Neural cell (in vitro differentiated cells): ENCODE measurements at regions not wholly inside any gene's neighbourhood (a gene's known extent, or its start where the extent isn't known, plus 50 kb on each side); places are given as distances from the start of the nearest gene placed in this dataset.
"Not testable (repeated sequence)": the region's sequence is repeated elsewhere in the genome, so short reads cannot be mapped to it uniquely, and the experiment has no call there.

Source experiments
- H2AFZ ChIP-seq: fragments of 200-600, 300-800 bp; sonication (generic), shearing (Covaris generic); 2 replicates; pipeline ENCODE4 v1.6.0; 2014; ENCODE audit warnings: low read depth, mild to moderate bottlenecking, antibody characterized with exemption, low read length, moderate library complexity
- H3F3A ChIP-seq: fragments of 200-600 bp; shearing (Covaris generic); 2 replicates; pipeline ENCODE4 v1.6.1; 2016; ENCODE audit warnings: mild to moderate bottlenecking, moderate library complexity, mixed read lengths, antibody characterized with exemption, low read length; ENCODE audit not compliant: insufficient read depth, poor library complexity, severe bottlenecking
- H3K27ac ChIP-seq: fragments of 200-600, 300-800 bp; sonication (generic), shearing (Covaris generic); 2 replicates; pipeline ENCODE4 v1.5.1; 2014; ENCODE audit warnings: mild to moderate bottlenecking, low read length, moderate library complexity
- H3K27me3 ChIP-seq: fragments of 300-800, 200-600 bp; sonication (generic), shearing (Covaris generic); 2 replicates; pipeline ENCODE4 v1.6.0; 2014; ENCODE audit warnings: mild to moderate bottlenecking, low read depth, low read length, moderate library complexity; ENCODE audit not compliant: insufficient read depth
- H3K36me3 ChIP-seq: fragments of 300-800, 200-600 bp; sonication (generic), shearing (Covaris generic); 2 replicates; pipeline ENCODE4 v1.5.1; 2014; ENCODE audit warnings: mild to moderate bottlenecking, antibody characterized with exemption, low read length, moderate library complexity; ENCODE audit not compliant: insufficient read depth
- H3K4me2 ChIP-seq: fragments of 300-800, 200-600 bp; sonication (generic), shearing (Covaris generic); 2 replicates; pipeline ENCODE4 v1.6.0; 2014; ENCODE audit warnings: mild to moderate bottlenecking, low read length
- H3K4me3 ChIP-seq: fragments of 300-800, 200-600 bp; sonication (generic), shearing (Covaris generic); 2 replicates; pipeline ENCODE4 v1.5.1; 2014; ENCODE audit warnings: mild to moderate bottlenecking, low read length, moderate library complexity
- H3K79me2 ChIP-seq: fragments of 200-600 bp; shearing (Covaris generic); replicated peaks from 2 replicates; pipeline ENCODE4 v1.6.0; 2014; ENCODE audit warnings: mild to moderate bottlenecking, low read length, moderate library complexity; ENCODE audit not compliant: insufficient read depth
- H3K9ac ChIP-seq: fragments of 300-800, 200-600 bp; sonication (generic), shearing (Covaris generic); 2 replicates; pipeline ENCODE4 v1.6.1; 2016; ENCODE audit warnings: mild to moderate bottlenecking, low read length, mixed read lengths
- H3K9me2 ChIP-seq: fragments of 200-600 bp; shearing (Covaris generic); 2 replicates; pipeline ENCODE4 v1.6.1; 2016; ENCODE audit warnings: mild to moderate bottlenecking, low read length, mixed read lengths; ENCODE audit not compliant: insufficient read depth
- H3K9me3 ChIP-seq: fragments of 200-600, 300-800 bp; sonication (generic), shearing (Covaris generic); 2 replicates; pipeline ENCODE4 v1.6.1; 2016; ENCODE audit warnings: mild to moderate bottlenecking, mixed run types, low read length, moderate library complexity, mixed read lengths
- H4K20me1 ChIP-seq: fragments of 200-600 bp; shearing (Covaris generic); 2 replicates; pipeline ENCODE4 v1.6.1; 2016; ENCODE audit warnings: mild to moderate bottlenecking, mixed run types; ENCODE audit not compliant: insufficient read depth
- CTCF ChIP-seq: fragments of 450-650 bp; IDR thresholded peaks from 2 replicates; pipeline ENCODE4 v1.5.1; 2014; ENCODE audit warnings: antibody characterized with exemption, mild to moderate bottlenecking, moderate library complexity; ENCODE audit not compliant: poor library complexity, severe bottlenecking
- EP300 ChIP-seq: fragments of 450-650 bp; conservative IDR thresholded peaks from 2 replicates; pipeline ENCODE4 v1.6.1; 2014; ENCODE audit warnings: antibody characterized with exemption, mild to moderate bottlenecking, moderate library complexity; ENCODE audit not compliant: poor library complexity, severe bottlenecking
- EZH2 ChIP-seq: fragments of 200-600, 300-800 bp; shearing (Covaris generic), sonication (generic); IDR thresholded peaks from 2 replicates; pipeline ENCODE4 v1.6.1; 2014; ENCODE audit warnings: antibody characterized with exemption, low read length, borderline replicate concordance, mild to moderate bottlenecking; ENCODE audit not compliant: insufficient read depth, poor library complexity, severe bottlenecking
- MXI1 ChIP-seq: fragments of 450-650 bp; conservative IDR thresholded peaks from 2 replicates; pipeline ENCODE4 v1.6.1; 2014; ENCODE audit warnings: antibody characterized with exemption, mild to moderate bottlenecking; ENCODE audit not compliant: poor library complexity, severe bottlenecking
- RAD21 ChIP-seq: fragments of 450-650 bp; conservative IDR thresholded peaks from 2 replicates; pipeline ENCODE4 v1.6.1; 2014; ENCODE audit warnings: antibody characterized with exemption, mild to moderate bottlenecking, moderate library complexity
- SMC3 ChIP-seq: fragments of 450-650 bp; conservative IDR thresholded peaks from 2 replicates; pipeline ENCODE4 v1.6.1; 2014; ENCODE audit warnings: antibody characterized with exemption, mild to moderate bottlenecking, moderate library complexity; ENCODE audit not compliant: poor library complexity
- TAF1 ChIP-seq: IDR thresholded peaks from 2 replicates; pipeline ENCODE4 v1.6.1; 2012; ENCODE audit warnings: low read depth
- TF ChIP-seq, protein P1 (sequence below): IDR thresholded peaks from 2 replicates; pipeline ENCODE4 v1.6.1; 2012; ENCODE audit warnings: borderline replicate concordance

- not testable (repeated sequence) for H3K9ac ChIP-seq, H3K36me3 ChIP-seq, H3K4me2 ChIP-seq, H3F3A ChIP-seq, H3K9me3 ChIP-seq, H3K27me3 ChIP-seq, H2AFZ ChIP-seq, H3K9me2 ChIP-seq, H3K27ac ChIP-seq, H3K79me2 ChIP-seq, H4K20me1 ChIP-seq, H3K4me3 ChIP-seq
Measured at GRCh38 chr18:55892862-55893813, 305.1 kb upstream of the TCF4 start.

GRCh38 chr18:55886886-55887285, 298.9 kb upstream of the TCF4 start:
- TF ChIP-seq EZH2 (no peak), EP300 (no peak), MXI1 (no peak), CTCF (no peak), TAF1 (no peak), SMC3 (no peak)
- no peak overlapping the region for H3K9ac ChIP-seq
- H3K79me2 ChIP-seq = no peaks in the 10 kb centered on the region
- H3K36me3 ChIP-seq = no peaks in the 10 kb centered on the region
- no peaks in the 10 kb centered on the region for H3K9me3 ChIP-seq
- no peaks in the 10 kb centered on the region for H3F3A ChIP-seq
- H3K27me3 ChIP-seq = no peaks in the 10 kb centered on the region
- no peak overlapping the region for H3K4me3 ChIP-seq
- no peak overlapping the region for H3K27ac ChIP-seq
- no peak overlapping the region for H3K4me2 ChIP-seq
- no peak overlapping the region for H2AFZ ChIP-seq
- no peaks in the 10 kb centered on the region for H4K20me1 ChIP-seq
- no peaks in the 10 kb centered on the region for H3K9me2 ChIP-seq

DNA sequence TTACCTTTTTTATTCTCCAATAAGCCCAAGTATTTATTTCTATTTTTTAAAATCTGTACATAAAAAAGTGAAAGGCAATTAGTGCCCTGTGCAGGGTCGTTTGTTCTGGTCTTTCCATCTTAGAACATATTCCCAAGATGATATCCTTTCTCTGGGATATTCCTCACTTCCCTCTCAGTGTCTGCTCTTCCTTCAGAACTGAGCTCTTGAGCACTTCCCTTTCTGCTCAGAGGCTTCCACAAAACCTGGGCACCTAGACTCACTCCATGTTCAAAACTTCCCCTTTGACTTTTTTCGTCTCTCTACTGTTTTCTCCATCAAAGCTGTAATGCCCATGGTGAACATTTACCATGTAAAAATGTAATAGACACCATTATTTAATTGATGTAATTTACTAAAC, 296.5 kb upstream of the TCF4 start:
- no peak overlapping the region for H3K9ac ChIP-seq
- TF ChIP-seq CTCF (no peak), EZH2 (no peak), EP300 (no peak), SMC3 (no peak), MXI1 (no peak), TAF1 (no peak), RAD21 (no peak)
- TF ChIP-seq, protein P1, sequence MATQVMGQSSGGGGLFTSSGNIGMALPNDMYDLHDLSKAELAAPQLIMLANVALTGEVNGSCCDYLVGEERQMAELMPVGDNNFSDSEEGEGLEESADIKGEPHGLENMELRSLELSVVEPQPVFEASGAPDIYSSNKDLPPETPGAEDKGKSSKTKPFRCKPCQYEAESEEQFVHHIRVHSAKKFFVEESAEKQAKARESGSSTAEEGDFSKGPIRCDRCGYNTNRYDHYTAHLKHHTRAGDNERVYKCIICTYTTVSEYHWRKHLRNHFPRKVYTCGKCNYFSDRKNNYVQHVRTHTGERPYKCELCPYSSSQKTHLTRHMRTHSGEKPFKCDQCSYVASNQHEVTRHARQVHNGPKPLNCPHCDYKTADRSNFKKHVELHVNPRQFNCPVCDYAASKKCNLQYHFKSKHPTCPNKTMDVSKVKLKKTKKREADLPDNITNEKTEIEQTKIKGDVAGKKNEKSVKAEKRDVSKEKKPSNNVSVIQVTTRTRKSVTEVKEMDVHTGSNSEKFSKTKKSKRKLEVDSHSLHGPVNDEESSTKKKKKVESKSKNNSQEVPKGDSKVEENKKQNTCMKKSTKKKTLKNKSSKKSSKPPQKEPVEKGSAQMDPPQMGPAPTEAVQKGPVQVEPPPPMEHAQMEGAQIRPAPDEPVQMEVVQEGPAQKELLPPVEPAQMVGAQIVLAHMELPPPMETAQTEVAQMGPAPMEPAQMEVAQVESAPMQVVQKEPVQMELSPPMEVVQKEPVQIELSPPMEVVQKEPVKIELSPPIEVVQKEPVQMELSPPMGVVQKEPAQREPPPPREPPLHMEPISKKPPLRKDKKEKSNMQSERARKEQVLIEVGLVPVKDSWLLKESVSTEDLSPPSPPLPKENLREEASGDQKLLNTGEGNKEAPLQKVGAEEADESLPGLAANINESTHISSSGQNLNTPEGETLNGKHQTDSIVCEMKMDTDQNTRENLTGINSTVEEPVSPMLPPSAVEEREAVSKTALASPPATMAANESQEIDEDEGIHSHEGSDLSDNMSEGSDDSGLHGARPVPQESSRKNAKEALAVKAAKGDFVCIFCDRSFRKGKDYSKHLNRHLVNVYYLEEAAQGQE = no peak
- no peaks in the 10 kb centered on the region for H4K20me1 ChIP-seq
- no peak overlapping the region for H2AFZ ChIP-seq
- no peak overlapping the region for H3K27ac ChIP-seq
- H3K9me2 ChIP-seq = no peaks in the 10 kb centered on the region
- no peak overlapping the region for H3K4me3 ChIP-seq
- no peaks in the 10 kb centered on the region for H3F3A ChIP-seq
- H3K79me2 ChIP-seq = no peaks in the 10 kb centered on the region
- H3K36me3 ChIP-seq = no peaks in the 10 kb centered on the region
- H3K27me3 ChIP-seq = no peaks in the 10 kb centered on the region
- no peaks in the 10 kb centered on the region for H3K9me3 ChIP-seq
- no peak overlapping the region for H3K4me2 ChIP-seq
